Kasumi-1 (cell line): ENCODE measurements at regions not wholly inside any gene's neighbourhood (a gene's known extent, or its start where the extent isn't known, plus 50 kb on each side); places are given as distances from the start of the nearest gene placed in this dataset.
"Not testable (repeated sequence)": the region's sequence is repeated elsewhere in the genome, so short reads cannot be mapped to it uniquely, and the experiment has no call there.

Experiments
- DNase-seq, 2 experiments: peaks; one replicate each; lab custom pipeline; 2025; lab: John Stamatoyannopoulos, UW

- DNase-seq: no peak
These were observed 314.3 kb downstream of the C12orf75 start for GRCh38 chr12:105644770-105645169.

GRCh38 chr12:105654606-105655005 lies 324.1 kb downstream of the C12orf75 start:
- DNase-seq: no peak

- no peak for DNase-seq
These were observed 327.9 kb downstream of the C12orf75 start for GRCh38 chr12:105658389-105658788.

GRCh38 chr12:105659355-105660075 lies 329.0 kb downstream of the C12orf75 start:
- no peak for DNase-seq

GRCh38 chr12:105664765-105665164 lies 334.3 kb downstream of the C12orf75 start:
- DNase-seq: not testable (repeated sequence)

GRCh38 chr12:105665366-105665765 lies 334.9 kb downstream of the C12orf75 start:
- DNase-seq: no peak

- DNase-seq: no peak
These were observed 337.7 kb downstream of the C12orf75 start for GRCh38 chr12:105667973-105668743.

GRCh38 chr12:105670672-105671071 lies 340.2 kb downstream of the C12orf75 start:
- no peak for DNase-seq

- no peak for DNase-seq
These were observed 341.2 kb downstream of the C12orf75 start for GRCh38 chr12:105671720-105672119.

GRCh38 chr12:105672121-105672975 lies 341.9 kb downstream of the C12orf75 start:
- DNase-seq: no peak

- DNase-seq: no peak
These were observed 344.6 kb downstream of the C12orf75 start for GRCh38 chr12:105674871-105675699.

- DNase-seq: no peak
These were observed 346.2 kb downstream of the C12orf75 start for GRCh38 chr12:105676694-105677093.

- no peak for DNase-seq
These were observed 347.2 kb downstream of the C12orf75 start for GRCh38 chr12:105677672-105678071.

- no peak for DNase-seq
These were observed 349.5 kb downstream of the C12orf75 start for GRCh38 chr12:105679982-105680381.

GRCh38 chr12:105681341-105681740 lies 350.9 kb downstream of the C12orf75 start:
- DNase-seq: no peak

GRCh38 chr12:105682821-105683220 lies 352.3 kb downstream of the C12orf75 start:
- not testable (repeated sequence) for DNase-seq

GRCh38 chr12:105683836-105684235 lies 353.3 kb downstream of the C12orf75 start:
- DNase-seq: not testable (repeated sequence)

- no peak for DNase-seq
These were observed 367.6 kb downstream of the C12orf75 start for GRCh38 chr12:105698075-105698474.

- no peak for DNase-seq
These were observed 368.7 kb downstream of the C12orf75 start for GRCh38 chr12:105699209-105699608.

GRCh38 chr12:105704787-105705186 lies 374.3 kb downstream of the C12orf75 start:
- DNase-seq: no peak

GRCh38 chr12:105705235-105705634 lies 374.7 kb downstream of the C12orf75 start:
- DNase-seq: no peak
